GM12865 (cell line): ENCODE measurements at regions not wholly inside any gene's neighbourhood (a gene's known extent, or its start where the extent isn't known, plus 50 kb on each side); places are given as distances from the start of the nearest gene placed in this dataset.
"Not testable (repeated sequence)": the region's sequence is repeated elsewhere in the genome, so short reads cannot be mapped to it uniquely, and the experiment has no call there.

Source experiments
- DNase-seq: peaks from one replicate; pipeline ENCODE4 v3.0.0; 2010; ENCODE audit warnings: low read depth
- H3K4me3 ChIP-seq: 2 replicates; pipeline ENCODE4 v1.5.1; 2011; ENCODE audit warnings: mild to moderate bottlenecking, low read depth, low read length, control low read depth
- TF ChIP-seq, protein P1 (sequence below): IDR thresholded peaks from 2 replicates; pipeline ENCODE4 v1.5.1; 2011; ENCODE audit warnings: low read length, control low read depth, low read depth, inconsistent platforms; ENCODE audit not compliant: insufficient read depth; ENCODE audit errors: missing control alignments

DNA sequence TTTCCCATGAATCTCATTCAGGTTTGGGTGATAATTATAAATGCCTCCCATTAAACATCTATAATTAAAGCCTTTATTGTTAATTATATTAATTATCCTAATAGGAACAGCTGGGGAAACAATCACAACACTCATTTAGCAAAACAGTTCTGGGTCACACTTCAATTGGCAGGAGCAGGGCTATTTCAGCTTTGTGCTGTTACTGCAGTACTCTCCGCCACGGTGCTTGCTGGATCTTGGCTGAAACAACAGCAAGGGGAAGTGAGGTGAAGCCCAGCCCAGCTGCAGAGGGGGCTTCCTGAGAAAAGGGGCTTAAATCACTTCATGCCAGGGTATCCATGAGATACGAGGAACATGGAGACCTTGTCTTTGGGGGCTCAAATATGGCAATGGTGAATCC lies 79.5 kb upstream of the SOX11 start:
- no peak for DNase-seq
- no peak overlapping the region for H3K4me3 ChIP-seq
- TF ChIP-seq, protein P1, sequence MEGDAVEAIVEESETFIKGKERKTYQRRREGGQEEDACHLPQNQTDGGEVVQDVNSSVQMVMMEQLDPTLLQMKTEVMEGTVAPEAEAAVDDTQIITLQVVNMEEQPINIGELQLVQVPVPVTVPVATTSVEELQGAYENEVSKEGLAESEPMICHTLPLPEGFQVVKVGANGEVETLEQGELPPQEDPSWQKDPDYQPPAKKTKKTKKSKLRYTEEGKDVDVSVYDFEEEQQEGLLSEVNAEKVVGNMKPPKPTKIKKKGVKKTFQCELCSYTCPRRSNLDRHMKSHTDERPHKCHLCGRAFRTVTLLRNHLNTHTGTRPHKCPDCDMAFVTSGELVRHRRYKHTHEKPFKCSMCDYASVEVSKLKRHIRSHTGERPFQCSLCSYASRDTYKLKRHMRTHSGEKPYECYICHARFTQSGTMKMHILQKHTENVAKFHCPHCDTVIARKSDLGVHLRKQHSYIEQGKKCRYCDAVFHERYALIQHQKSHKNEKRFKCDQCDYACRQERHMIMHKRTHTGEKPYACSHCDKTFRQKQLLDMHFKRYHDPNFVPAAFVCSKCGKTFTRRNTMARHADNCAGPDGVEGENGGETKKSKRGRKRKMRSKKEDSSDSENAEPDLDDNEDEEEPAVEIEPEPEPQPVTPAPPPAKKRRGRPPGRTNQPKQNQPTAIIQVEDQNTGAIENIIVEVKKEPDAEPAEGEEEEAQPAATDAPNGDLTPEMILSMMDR = no peak

- TF ChIP-seq, protein P1 = no peak
- DNase-seq = no peak
- H3K4me3 ChIP-seq = no peak overlapping the region
Measured at GRCh38 chr2:5616019-5616418, 76.2 kb upstream of the SOX11 start.

DNA sequence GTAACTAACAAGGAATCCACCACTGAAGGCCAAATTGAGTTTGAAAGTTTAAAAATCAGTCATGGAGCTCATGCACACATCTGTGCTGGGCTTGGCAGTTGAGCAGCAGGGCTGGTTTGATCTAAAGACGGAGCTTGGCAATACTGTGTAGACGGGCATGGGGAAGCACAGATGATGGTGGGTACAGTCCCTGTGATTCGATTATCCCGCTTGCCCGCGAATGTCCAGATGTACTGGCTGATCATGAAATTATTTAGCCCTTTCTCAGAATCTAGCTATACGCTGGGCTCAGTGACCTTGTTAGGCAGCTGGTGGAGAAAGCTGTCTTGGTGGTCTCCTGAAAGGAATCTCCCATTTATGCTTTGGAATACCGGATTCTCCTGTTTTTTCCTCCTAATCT lies 74.8 kb upstream of the SOX11 start:
- TF ChIP-seq, protein P1 = no peak
- H3K4me3 ChIP-seq = no peak overlapping the region
- DNase-seq = no peak

DNA sequence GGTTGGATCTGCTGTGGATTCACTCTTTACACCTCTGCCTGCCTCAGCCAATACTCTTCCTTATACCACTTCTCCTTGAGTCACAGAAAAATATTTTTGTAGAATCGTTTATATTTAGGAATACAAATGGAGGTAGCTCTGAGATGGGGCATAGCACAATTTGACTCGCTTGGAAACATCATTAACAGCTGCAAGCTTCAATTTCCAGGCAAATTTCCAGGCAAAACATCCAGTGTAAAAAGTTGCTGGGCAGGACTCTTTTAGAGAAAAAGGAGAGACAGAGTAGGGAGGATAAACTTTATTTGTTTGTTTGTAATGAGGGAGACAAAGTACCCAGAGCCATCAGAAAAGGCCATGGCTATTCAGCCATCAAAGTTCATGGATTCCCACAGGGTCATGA lies 74.4 kb upstream of the SOX11 start:
- no peak overlapping the region for H3K4me3 ChIP-seq
- DNase-seq = no peak
- TF ChIP-seq, protein P1 = no peak

DNA sequence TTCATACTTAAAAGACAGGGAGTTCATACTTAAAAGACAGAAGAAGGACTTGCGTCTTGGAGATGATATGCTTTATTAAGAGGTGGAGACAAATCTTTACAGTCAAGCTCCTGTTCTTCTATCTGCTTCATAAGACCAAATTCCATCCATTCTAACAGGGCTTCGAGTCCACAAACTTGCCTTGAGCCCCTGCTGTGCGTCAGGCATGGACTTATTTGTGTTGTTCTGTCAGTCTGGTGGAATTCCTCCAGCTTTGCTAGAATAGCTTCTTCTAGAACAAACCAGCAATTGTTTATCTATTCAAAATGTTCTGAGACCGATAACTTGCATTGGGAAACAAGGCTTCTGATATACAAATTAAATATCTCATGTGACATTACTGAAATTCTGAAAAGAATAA lies 73.9 kb upstream of the SOX11 start:
- DNase-seq = no peak
- TF ChIP-seq, protein P1 = no peak
- H3K4me3 ChIP-seq = no peak overlapping the region

DNA sequence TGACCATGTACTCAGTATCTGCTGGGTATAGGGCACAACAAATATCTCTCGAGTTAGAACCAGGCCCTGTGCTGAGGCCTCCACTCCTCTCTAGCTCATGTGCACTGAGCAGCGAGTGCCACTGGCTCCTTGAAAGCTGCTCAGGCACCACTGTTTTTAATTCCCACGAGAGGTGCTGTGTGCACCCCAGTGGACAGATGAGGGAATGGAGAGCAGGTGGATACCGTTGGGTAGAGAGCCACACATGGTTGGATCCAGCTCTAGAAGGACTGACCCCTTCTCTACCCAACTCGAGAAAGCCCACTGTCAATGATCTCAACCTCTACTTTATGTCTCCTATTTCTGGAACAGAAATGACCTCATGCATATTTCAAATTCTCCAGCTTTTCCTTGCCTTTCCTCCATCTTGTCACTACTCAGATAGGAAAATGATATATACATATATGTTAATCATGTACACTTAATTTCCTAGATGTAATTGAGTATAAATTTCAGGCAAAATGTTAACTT lies 66.6 kb upstream of the SOX11 start:
- not testable (repeated sequence) for DNase-seq, H3K4me3 ChIP-seq

DNA sequence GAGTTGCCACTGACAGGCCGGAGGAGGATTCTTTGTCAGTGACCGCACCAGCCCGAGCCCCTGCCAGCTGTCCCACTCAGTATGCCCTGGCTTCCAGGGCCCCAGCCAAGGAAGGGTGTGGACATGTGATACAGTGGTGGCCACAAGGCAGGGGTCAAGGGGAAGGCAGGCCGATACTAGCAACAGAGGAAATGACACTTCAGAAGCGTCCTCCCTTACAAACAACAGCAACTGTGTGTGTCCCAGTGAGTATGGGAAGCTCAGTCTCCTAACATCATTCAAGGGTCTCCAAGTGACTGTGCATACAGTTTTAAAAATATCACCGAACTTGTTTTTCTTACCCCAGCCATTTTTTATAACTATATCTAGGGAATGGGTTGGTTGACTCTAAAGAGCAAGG lies 63.7 kb upstream of the SOX11 start:
- H3K4me3 ChIP-seq = not testable (repeated sequence)

DNA sequence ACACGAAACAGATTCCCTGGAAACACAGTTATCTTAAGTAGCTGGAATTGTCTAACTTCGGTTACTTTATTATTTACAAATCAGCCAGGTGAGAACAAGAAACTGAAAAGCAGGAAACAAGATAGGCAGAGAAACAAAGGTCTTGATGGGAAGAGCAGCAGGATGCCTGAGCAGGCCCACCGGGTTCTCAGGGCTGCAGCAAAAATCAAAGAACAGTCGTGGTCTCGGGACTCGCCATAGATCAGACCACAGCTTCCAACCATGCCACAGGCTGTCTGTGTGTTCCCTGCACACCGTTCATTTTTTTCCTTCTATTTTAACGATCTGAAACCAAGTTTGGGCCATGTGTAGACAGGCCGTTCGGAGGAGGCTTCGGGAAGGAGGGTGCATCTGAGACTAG lies 62.7 kb upstream of the SOX11 start:
- not testable (repeated sequence) for H3K4me3 ChIP-seq, DNase-seq

More for the DNA sequence above, 63.7 kb upstream of the SOX11 start:
- DNase-seq = not testable (repeated sequence)

GRCh38 chr2:5637051-5637450 lies 55.1 kb upstream of the SOX11 start:
- H3K4me3 ChIP-seq, DNase-seq: not testable (repeated sequence)
